ENCODE measurements at regions not wholly inside any gene's neighbourhood (a gene's known extent, or its start where the extent isn't known, plus 50 kb on each side); places are given as distances from the start of the nearest gene placed in this dataset.
"Not testable (repeated sequence)": the region's sequence is repeated elsewhere in the genome, so short reads cannot be mapped to it uniquely, and the experiment has no call there.

DNA sequence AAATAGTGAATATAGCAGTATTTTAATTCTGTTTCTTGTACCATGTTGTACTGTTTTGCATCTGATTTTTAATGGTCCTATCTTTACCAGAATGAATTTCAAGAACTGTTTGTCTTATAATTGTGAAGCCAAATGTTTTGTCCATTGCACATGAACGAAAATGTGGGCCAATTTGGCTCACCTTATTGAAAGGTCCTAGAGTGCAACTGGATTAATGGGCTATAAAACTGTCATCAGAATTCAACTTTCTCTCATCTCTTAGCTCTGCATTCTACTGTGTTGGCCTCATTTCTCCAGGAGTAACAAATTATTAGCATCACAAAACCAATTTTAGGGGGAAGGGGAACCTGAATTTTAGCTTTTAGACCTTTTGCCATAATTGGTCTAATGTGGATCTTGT is 179.4 kb upstream of the NUDT12 start:
- Mint-ChIP-seq H3K4me3 (no peak overlapping the region), H3K9me3 (no peaks in the 10 kb centered on the region), H3K27ac (no peak overlapping the region), H3K36me3 (ENCODE audit: low read depth) (no peaks in the 10 kb centered on the region), H3K4me1 (ENCODE audit: low read depth) (no peaks in the 10 kb centered on the region), H3K27me3 (ENCODE audit: low read depth) (no peaks in the 10 kb centered on the region)
- intact Hi-C loops (cut with micrococcal nuclease): no loop called here
- DNase-seq: no peak
- CTCF ChIA-PET: no interaction called here

DNA sequence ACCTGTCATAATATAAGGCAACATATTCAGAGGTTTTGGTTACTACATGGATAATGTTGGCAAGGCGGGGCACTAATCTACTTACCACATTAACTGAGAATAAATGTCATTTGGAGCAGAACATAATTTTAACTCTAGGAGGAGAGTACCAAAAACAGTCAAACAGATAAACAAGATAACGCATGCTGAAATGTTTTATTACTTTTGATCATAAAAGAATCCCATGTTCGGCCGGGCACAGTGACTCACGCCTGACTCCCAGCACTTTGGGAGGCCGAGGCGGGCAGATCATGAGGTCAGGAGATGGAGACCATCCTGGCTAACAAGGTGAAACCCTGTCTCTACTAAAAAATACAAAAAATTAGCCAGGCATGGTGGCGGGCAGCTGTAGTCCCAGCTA is 173.8 kb upstream of the NUDT12 start:
- H3K27me3 Mint-ChIP-seq (ENCODE audit: low read depth); H3K4me1 Mint-ChIP-seq (ENCODE audit: low read depth); H3K27ac Mint-ChIP-seq; H3K4me3 Mint-ChIP-seq; CTCF ChIA-PET; H3K9me3 Mint-ChIP-seq; DNase-seq; intact Hi-C loops (cut with micrococcal nuclease); H3K36me3 Mint-ChIP-seq (ENCODE audit: low read depth): not testable (repeated sequence)

DNA sequence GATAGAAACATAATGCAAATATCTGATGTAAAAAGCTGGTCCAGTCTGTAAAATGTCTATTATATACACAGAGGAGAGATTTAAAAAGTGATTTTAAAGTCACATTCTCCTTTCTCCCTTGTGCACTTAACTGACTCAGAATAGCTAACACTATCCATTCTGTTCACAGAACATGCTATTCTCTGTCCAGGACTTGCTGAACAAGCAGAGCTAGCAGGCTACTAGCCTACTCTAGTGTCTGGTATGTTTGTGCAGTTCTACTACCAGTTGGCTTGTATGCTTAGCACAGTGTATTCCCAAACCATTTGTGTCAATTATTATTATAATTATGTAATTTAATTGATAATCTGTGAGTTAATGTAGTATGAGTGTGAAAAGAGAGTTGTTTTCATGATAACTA is 161.7 kb upstream of the NUDT12 start:
- H3K9me3 Mint-ChIP-seq: peaks cover 18% of the 10 kb centered on the region
- intact Hi-C loops (cut with micrococcal nuclease): no loop called here
- H3K27ac Mint-ChIP-seq: no peak overlapping the region
- no peaks in the 10 kb centered on the region for H3K36me3 Mint-ChIP-seq (ENCODE audit: low read depth)
- H3K4me3 Mint-ChIP-seq: no peak overlapping the region
- H3K4me1 Mint-ChIP-seq (ENCODE audit: low read depth): no peaks in the 10 kb centered on the region
- CTCF ChIA-PET: no interaction called here
- H3K27me3 Mint-ChIP-seq (ENCODE audit: low read depth): no peaks in the 10 kb centered on the region
- DNase-seq: no peak

DNA sequence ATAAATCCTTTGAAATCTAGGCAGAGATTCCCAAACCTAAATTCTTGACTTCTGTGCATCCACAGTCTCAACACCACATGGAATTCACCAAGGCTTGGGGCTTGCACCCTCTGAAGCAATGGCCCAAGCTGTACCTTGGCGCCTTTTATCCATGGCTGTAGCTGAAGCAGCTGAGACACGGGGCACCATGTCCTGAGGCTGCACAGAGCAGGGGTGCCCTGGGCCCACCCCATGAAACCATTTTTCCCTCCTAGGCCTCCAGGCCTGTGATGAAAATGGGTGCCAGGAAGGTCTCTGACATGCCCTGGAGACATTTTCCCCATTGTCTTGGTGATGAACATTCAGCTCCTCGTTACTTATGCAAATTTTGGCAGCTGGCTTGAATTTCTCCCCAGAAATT is 158.6 kb upstream of the NUDT12 start:
- peaks cover 15% of the 10 kb centered on the region for H3K9me3 Mint-ChIP-seq
- intact Hi-C loops (cut with micrococcal nuclease): no loop called here
- no peak overlapping the region for H3K4me3 Mint-ChIP-seq
- DNase-seq: no peak
- no peaks in the 10 kb centered on the region for H3K36me3 Mint-ChIP-seq (ENCODE audit: low read depth)
- no peaks in the 10 kb centered on the region for H3K4me1 Mint-ChIP-seq (ENCODE audit: low read depth)
- no peaks in the 10 kb centered on the region for H3K27me3 Mint-ChIP-seq (ENCODE audit: low read depth)
- no peak overlapping the region for H3K27ac Mint-ChIP-seq
- CTCF ChIA-PET: no interaction called here

DNA sequence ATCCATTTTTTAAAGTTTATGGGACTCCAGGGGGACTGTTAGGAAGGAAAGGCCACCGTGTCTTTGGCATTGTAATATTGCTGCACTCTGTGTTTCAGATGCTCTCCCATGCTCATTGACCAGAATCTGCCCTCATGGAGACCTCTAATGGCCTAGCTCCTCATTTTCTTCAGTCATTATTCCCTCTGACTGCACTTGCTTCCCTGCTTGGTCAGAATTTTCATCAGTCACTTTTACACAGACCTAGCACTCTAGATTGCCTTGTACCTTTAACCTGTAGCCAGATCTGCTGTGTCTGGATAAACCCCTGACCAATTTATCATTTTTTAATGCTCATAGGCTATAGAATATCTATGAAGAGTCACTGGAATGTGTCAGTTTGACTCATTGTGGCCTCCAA is 155.5 kb upstream of the NUDT12 start:
- DNase-seq: no peak
- no peaks in the 10 kb centered on the region for H3K27me3 Mint-ChIP-seq (ENCODE audit: low read depth)
- CTCF ChIA-PET: interaction anchor here (0.6 kb wide), 1 partner anchor 1883 kb away, joined by 3 read pairs; no protein-coding TSS in a partner anchor
- peaks cover 12% of the 10 kb centered on the region for H3K9me3 Mint-ChIP-seq
- H3K4me1 Mint-ChIP-seq (ENCODE audit: low read depth): no peaks in the 10 kb centered on the region
- H3K27ac Mint-ChIP-seq: no peak overlapping the region
- no peaks in the 10 kb centered on the region for H3K36me3 Mint-ChIP-seq (ENCODE audit: low read depth)
- no peak overlapping the region for H3K4me3 Mint-ChIP-seq
- intact Hi-C loops (cut with micrococcal nuclease): no loop called here

DNA sequence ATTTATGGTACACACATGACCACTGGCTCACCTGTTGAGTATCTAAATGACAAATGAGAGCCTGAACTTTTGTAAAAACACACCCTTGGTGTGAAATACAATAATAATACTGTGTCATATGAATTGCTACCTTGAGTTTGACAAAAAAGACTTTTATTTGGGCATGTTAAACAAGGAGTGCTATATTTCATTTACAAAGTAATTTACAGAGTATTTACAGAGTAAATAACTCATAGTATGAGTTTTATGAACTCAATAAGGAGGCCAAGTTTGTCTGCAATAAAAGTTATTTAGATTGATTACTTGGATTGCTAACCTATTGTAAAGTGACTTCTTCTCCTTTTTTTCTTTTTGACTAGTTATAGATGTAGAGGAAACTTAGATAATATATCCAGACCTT is 146.0 kb upstream of the NUDT12 start:
- CTCF ChIA-PET: no interaction called here
- no peaks in the 10 kb centered on the region for H3K9me3 Mint-ChIP-seq
- no peaks in the 10 kb centered on the region for H3K36me3 Mint-ChIP-seq (ENCODE audit: low read depth)

DNA sequence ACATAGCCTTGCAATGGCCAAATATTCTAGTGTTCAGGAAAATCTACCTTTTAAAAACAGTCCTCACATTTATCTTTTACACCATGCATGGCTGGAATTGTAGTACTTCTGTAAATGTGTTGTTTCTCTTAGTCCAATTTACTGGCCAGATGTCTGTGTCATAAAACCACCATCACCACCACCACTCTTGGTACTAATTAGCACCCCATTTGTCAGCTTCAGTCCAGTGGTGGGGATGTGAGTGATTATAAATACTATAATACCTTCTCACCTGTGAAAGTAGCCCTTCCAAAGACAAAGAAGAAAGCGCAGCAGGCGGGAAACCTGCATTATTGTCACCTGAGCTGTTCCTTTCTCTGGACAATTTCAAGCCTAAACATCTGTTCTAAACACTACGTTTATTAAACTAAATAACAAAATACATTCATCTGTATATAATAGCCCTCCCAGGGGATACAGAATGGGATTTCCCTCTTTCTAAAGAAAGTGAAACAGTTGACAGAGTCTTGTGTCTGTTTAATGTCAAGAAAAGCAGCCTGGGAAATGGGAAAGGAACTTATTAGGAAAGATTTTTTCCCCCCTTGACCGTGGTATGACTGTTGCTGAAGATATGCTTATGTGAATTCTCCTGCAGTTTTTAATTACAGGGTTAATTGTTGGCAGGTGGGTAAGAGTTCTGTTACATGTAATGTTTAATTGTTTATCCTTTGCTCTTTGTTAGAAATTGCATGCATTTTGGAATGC is 144.5 kb upstream of the NUDT12 start:
- CTCF ChIA-PET: no interaction called here
- intact Hi-C loops (cut with micrococcal nuclease): no loop called here
- Mint-ChIP-seq H3K4me3 (no peak overlapping the region), H3K27ac (no peak overlapping the region), H3K9me3 (no peaks in the 10 kb centered on the region), H3K4me1 (ENCODE audit: low read depth) (no peaks in the 10 kb centered on the region), H3K36me3 (ENCODE audit: low read depth) (no peaks in the 10 kb centered on the region), H3K27me3 (ENCODE audit: low read depth) (no peaks in the 10 kb centered on the region)
- no peak for DNase-seq

More for the DNA sequence above, 146.0 kb upstream of the NUDT12 start:
- Mint-ChIP-seq H3K4me1 (ENCODE audit: low read depth) (no peaks in the 10 kb centered on the region), H3K27me3 (ENCODE audit: low read depth) (no peaks in the 10 kb centered on the region), H3K4me3 (no peak overlapping the region), H3K27ac (no peak overlapping the region)
- no peak for DNase-seq
- intact Hi-C loops (cut with micrococcal nuclease): no loop called here

DNA sequence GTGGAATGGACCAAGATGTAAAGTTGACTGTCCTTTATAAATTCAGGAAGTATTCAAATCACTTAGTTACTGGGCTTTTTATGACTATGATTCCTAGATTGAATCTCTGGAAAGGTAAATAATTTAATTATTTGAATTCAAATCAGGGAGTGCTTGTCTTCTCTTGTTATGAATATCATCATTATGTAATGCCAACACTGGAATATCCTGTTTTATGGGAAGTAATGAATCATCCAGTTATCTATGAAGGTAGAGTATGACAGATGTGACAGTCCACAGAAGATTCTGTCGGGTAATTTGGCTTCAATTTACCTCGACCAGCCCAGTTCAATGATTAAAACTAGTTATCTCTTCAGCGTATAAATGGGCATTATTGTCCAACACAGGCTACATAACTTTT is 141.0 kb upstream of the NUDT12 start:
- CTCF ChIA-PET: no interaction called here
- Mint-ChIP-seq H3K36me3 (ENCODE audit: low read depth) (no peaks in the 10 kb centered on the region), H3K4me1 (ENCODE audit: low read depth) (no peaks in the 10 kb centered on the region), H3K9me3 (no peaks in the 10 kb centered on the region), H3K27ac (no peak overlapping the region), H3K4me3 (no peak overlapping the region), H3K27me3 (ENCODE audit: low read depth) (no peaks in the 10 kb centered on the region)
- intact Hi-C loops (cut with micrococcal nuclease): no loop called here
- DNase-seq: no peak

DNA sequence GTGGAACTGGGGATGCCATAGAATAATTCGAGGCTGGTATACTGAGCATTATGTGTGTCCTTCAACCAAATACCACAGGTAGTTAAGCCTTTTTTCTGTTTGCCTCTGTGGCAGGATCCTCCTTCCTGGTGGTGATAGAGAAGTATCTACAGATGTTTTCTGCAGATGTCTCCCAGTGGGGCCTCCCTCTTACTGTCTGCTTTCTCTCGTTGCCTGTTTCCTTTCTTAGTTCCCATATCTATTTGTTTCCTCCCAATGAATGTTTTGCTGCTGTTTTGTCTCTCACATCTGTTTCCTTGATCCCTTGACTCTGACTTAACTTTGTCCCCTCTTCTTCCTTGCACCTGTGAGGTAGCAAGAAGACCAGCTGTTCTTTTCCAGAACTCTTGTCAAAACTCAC is 130.9 kb upstream of the NUDT12 start:
- Mint-ChIP-seq H3K4me1 (ENCODE audit: low read depth) (no peaks in the 10 kb centered on the region), H3K4me3 (no peak overlapping the region), H3K36me3 (ENCODE audit: low read depth) (no peaks in the 10 kb centered on the region), H3K9me3 (no peaks in the 10 kb centered on the region), H3K27me3 (ENCODE audit: low read depth) (no peaks in the 10 kb centered on the region), H3K27ac (no peak overlapping the region)
- CTCF ChIA-PET: no interaction called here
- intact Hi-C loops (cut with micrococcal nuclease): no loop called here
- no peak for DNase-seq

DNA sequence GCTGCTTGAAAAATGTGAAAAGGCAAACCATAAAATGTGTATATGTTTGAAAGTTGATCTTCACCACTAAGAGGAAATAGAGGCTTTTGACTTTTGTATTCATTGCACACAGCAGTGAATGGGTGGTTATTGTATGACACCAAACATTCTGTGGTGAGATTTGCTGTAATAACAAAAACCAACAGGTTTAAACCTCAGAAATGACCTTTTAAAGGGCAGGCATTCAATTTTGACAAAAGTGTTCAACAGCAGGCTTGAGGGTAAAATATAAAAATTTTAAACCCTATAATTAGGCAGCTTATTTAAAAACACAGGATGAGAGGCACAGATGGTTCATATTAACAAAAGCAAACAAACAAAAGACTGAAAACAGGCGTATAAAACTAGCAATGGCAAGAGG is 128.1 kb upstream of the NUDT12 start:
- no peaks in the 10 kb centered on the region for H3K4me1 Mint-ChIP-seq (ENCODE audit: low read depth)
- no peaks in the 10 kb centered on the region for H3K27me3 Mint-ChIP-seq (ENCODE audit: low read depth)
- CTCF ChIA-PET: no interaction called here
- DNase-seq: no peak
- intact Hi-C loops (cut with micrococcal nuclease): no loop called here
- no peak overlapping the region for H3K4me3 Mint-ChIP-seq
- H3K36me3 Mint-ChIP-seq (ENCODE audit: low read depth): no peaks in the 10 kb centered on the region
- H3K9me3 Mint-ChIP-seq: no peaks in the 10 kb centered on the region
- no peak overlapping the region for H3K27ac Mint-ChIP-seq

DNA sequence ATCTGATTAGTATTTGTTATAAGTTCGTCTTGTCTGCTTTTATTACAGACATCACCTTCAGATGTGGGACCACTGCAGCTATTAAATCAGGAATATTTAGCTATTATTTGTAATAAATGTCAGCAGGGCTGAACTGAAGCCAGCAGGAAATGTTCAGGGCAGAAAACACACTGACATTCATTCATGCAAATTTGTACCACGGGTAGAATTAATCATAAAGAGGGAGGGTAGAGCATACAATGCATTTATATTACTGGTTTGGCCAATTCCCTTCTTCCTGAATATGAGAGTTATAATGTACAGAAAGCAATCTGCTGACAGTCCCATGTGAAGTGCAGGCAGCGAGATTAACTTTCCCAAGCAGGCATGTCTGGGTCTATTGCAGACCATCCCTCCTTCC is 117.3 kb upstream of the NUDT12 start:
- Mint-ChIP-seq H3K27ac (no peak overlapping the region), H3K4me3 (no peak overlapping the region), H3K36me3 (ENCODE audit: low read depth) (no peaks in the 10 kb centered on the region), H3K4me1 (ENCODE audit: low read depth) (no peaks in the 10 kb centered on the region), H3K9me3 (no peaks in the 10 kb centered on the region), H3K27me3 (ENCODE audit: low read depth) (no peaks in the 10 kb centered on the region)
- no peak for DNase-seq
- intact Hi-C loops (cut with micrococcal nuclease): no loop called here
- CTCF ChIA-PET: no interaction called here

DNA sequence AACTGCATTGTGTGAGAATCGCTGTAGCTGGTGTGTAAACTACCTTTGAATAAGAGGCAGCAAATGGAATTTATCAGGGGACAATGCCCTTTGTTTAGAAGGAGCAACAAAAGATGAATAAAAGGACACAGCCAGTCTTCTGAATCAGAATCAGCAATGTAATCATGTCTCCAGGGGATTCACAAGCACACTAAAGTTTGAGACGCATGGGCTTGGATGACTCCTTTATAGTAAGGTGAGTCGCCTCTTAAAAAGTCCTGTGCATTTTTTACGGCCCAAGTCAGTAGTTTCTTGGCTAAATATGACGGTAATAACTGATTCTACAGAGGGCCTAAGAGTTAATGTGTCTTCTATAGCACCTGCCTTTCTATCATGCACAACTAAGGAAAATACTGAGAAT is 113.6 kb upstream of the NUDT12 start:
- H3K36me3 Mint-ChIP-seq (ENCODE audit: low read depth); CTCF ChIA-PET: not testable (repeated sequence)

DNA sequence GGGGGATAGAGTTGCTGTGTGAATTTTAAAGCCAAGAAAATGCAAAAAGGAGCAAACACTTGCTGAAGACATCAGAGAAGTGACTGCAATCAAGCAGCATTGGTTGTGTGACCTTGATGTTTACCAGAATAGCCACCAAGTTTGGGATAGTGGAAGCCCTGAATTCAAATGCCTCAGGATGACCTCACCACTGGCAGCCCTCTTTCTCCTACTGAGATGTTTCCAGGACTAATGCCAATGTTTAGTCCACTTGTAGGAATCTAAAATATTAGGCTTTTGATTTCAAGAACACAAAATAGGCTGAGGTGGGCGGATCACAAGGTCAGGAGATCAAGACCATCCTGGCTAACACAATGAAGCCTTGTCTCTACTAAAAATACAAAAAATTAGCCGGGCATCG is 112.2 kb upstream of the NUDT12 start:
- Mint-ChIP-seq H3K4me3 (no peak overlapping the region), H3K27me3 (ENCODE audit: low read depth) (no peaks in the 10 kb centered on the region), H3K27ac (no peak overlapping the region), H3K4me1 (ENCODE audit: low read depth) (no peaks in the 10 kb centered on the region), H3K36me3 (ENCODE audit: low read depth) (no peaks in the 10 kb centered on the region), H3K9me3 (no peaks in the 10 kb centered on the region)
- CTCF ChIA-PET: no interaction called here
- no peak for DNase-seq
- intact Hi-C loops (cut with micrococcal nuclease): no loop called here

More for the DNA sequence above, 113.6 kb upstream of the NUDT12 start:
- H3K4me3 Mint-ChIP-seq; H3K4me1 Mint-ChIP-seq (ENCODE audit: low read depth); H3K27ac Mint-ChIP-seq; H3K9me3 Mint-ChIP-seq; intact Hi-C loops (cut with micrococcal nuclease); DNase-seq; H3K27me3 Mint-ChIP-seq (ENCODE audit: low read depth): not testable (repeated sequence)

DNA sequence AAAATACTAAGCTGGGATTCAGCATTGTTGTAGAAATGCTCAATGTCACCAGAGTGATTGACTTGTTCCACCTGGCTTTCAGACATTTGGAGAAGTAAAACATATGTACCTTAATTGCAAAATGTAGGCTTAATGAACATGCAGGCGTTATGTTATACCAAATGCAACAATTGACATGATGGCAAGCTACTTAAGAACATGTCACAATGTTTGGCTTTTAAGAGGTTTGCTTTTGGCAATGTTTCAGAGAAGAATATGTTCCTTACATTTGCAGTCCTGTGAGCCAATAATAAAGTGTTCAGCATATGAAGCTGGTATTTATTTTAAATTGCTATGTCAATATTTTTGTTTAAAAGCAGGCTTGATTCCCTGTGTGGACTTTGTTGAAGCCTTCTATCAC is 111.7 kb upstream of the NUDT12 start:
- Mint-ChIP-seq H3K27me3 (ENCODE audit: low read depth) (no peaks in the 10 kb centered on the region), H3K4me1 (ENCODE audit: low read depth) (no peaks in the 10 kb centered on the region), H3K9me3 (no peaks in the 10 kb centered on the region), H3K4me3 (no peak overlapping the region), H3K27ac (no peak overlapping the region), H3K36me3 (ENCODE audit: low read depth) (no peaks in the 10 kb centered on the region)
- no peak for DNase-seq
- intact Hi-C loops (cut with micrococcal nuclease): no loop called here
- CTCF ChIA-PET: no interaction called here

All from activated naive CD4-positive, alpha-beta T cell treated with anti-CD3 and anti-CD28 coated beads for 36 hours (primary cell).